GM12892 (cell line): ENCODE measurements at regions not wholly inside any gene's neighbourhood (a gene's known extent, or its start where the extent isn't known, plus 50 kb on each side); places are given as distances from the start of the nearest gene placed in this dataset.

Source experiments
- POLR2A ChIP-seq: IDR thresholded peaks from 2 replicates; pipeline ENCODE4 v1.6.1; 2011; ENCODE audit warnings: low read depth, low read length, control low read depth
- TAF1 ChIP-seq: IDR thresholded peaks from 2 replicates; pipeline ENCODE4 v1.6.1; 2011; ENCODE audit warnings: low read depth, mild to moderate bottlenecking, control low read depth, low read length, borderline replicate concordance

- TF ChIP-seq POLR2A: no peak
- TF ChIP-seq TAF1: no peak
Observed at GRCh38 chr5:15248731-15249130, 251.2 kb upstream of the FBXL7 start.
